GM13976 (cell line): ENCODE measurements at regions not wholly inside any gene's neighbourhood (a gene's known extent, or its start where the extent isn't known, plus 50 kb on each side); places are given as distances from the start of the nearest gene placed in this dataset.

Experiments
- DNase-seq: peaks from one replicate; pipeline ENCODE4 v3.0.0; 2012; ENCODE audit warnings: low spot score
- in situ Hi-C: fragments of 300-500 bp; cut with MboI; formaldehyde crosslinking; loops from one replicate; pipeline ENCODE4 v1.12.0; 2022; ENCODE audit warnings: low sequenced_read_pairs, mixed read lengths, inconsistent platforms; ENCODE audit not compliant: unreplicated experiment
- TF ChIP-seq, protein P1 (sequence below): IDR thresholded peaks from 2 replicates; pipeline ENCODE4 v1.5.1; 2012; ENCODE audit warnings: borderline replicate concordance, mild to moderate bottlenecking; ENCODE audit not compliant: insufficient read depth; ENCODE audit errors: extremely low read depth, missing control alignments, control extremely low read depth

DNA sequence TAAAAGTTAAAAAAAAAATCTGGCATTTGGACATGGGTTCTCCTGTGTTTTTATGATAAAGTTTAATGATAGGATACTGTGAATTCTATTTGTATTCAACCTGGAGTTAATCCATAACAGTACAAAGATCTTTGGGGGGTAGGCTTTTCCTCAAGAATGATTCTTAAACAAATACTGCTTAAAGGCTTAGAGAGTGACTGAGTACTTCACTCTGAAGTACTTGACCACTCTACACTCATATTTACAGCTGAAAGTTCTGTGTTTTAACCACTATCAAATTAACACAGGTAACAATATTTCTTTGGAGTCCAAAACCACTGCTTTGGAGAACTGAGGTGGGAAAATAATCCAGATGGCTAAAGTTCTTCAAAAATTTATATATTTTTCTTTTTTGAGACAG is 74.2 kb upstream of the TMEM168 start:
- in situ Hi-C loops = no loop called here
- no peak for DNase-seq
- TF ChIP-seq, protein P1, sequence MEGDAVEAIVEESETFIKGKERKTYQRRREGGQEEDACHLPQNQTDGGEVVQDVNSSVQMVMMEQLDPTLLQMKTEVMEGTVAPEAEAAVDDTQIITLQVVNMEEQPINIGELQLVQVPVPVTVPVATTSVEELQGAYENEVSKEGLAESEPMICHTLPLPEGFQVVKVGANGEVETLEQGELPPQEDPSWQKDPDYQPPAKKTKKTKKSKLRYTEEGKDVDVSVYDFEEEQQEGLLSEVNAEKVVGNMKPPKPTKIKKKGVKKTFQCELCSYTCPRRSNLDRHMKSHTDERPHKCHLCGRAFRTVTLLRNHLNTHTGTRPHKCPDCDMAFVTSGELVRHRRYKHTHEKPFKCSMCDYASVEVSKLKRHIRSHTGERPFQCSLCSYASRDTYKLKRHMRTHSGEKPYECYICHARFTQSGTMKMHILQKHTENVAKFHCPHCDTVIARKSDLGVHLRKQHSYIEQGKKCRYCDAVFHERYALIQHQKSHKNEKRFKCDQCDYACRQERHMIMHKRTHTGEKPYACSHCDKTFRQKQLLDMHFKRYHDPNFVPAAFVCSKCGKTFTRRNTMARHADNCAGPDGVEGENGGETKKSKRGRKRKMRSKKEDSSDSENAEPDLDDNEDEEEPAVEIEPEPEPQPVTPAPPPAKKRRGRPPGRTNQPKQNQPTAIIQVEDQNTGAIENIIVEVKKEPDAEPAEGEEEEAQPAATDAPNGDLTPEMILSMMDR = no peak

DNA sequence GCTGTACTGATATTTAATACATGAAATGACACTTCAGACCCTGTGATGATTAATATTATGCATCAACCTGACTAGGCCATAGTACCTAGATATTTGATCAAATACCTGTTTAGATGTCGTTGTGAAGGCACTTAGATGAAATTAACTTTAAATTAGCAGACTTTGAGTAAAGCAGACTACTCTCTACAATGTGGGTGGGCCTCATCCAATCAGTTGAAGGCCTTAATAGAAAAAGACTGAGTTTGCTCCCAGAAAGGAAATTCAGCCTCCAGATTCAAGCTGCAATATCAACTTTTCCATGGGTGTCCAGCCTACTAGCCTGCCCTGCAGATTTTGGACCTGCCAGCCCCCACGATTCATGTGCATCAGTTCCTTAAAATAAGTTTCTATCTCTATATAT is 68.6 kb upstream of the TMEM168 start:
- no peak for DNase-seq
- in situ Hi-C loops = no loop called here
- TF ChIP-seq, protein P1 = no peak

DNA sequence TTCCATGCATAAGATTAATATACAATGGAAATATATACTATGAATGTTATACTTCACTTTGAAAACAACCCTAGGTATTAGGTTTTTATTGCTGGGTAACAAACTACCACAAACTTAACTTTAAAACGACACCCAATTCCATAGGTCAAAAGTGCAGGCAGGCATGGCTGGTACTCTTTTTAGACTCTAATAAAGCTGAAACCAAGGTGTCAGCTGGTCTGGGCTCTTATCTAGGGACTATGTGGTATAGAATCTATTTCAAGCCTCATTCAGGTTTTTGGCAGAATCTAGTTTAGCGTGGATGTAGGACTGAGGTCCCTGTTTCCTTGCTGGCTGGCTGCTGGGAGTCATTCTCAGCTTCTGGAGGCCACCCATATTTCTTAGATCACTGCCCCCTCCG is 65.0 kb upstream of the TMEM168 start:
- no peak for DNase-seq
- in situ Hi-C loops = no loop called here
- TF ChIP-seq, protein P1 = no peak

DNA sequence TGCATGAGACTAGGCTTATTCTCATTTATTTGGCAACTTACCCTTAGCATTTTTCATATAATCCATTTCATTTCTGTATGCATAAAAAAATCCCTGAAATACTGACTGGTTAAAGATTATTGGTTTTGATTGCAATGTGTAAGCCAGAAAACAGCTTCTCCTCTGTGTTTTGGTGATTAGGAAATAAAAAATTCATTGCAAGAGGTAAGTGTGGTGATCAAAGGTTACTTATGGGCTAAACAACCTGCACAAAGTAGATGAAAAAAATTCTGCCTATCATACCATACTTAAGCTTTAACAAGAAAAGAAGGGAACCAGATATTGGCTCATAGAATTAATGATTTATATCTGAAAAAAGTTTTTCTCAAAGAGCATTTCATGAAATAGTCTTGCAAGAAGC is 64.0 kb upstream of the TMEM168 start:
- TF ChIP-seq, protein P1 = no peak

DNA sequence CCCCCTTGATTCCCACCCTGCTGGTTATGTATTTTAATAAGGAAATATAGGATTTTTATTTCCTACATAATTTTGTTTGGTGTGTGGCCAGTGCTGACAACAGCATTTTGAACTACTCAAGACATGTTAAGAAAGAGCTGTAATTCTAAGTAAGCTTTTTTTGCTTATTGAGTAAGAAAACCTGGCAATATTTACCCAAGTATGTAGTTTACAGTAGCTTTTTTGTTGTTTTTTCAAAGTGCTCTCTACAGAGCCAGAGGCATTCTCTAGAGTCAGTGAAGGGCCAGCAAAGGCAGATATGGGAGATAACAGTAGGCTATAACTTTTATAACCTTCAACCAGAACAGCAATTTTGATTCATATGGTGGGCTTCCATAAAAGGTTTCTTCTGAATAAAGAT is 63.2 kb upstream of the TMEM168 start:
- in situ Hi-C loops = no loop called here
- TF ChIP-seq, protein P1 = no peak
- no peak for DNase-seq

More for the DNA sequence above, 64.0 kb upstream of the TMEM168 start:
- no peak for DNase-seq
- in situ Hi-C loops = no loop called here

DNA sequence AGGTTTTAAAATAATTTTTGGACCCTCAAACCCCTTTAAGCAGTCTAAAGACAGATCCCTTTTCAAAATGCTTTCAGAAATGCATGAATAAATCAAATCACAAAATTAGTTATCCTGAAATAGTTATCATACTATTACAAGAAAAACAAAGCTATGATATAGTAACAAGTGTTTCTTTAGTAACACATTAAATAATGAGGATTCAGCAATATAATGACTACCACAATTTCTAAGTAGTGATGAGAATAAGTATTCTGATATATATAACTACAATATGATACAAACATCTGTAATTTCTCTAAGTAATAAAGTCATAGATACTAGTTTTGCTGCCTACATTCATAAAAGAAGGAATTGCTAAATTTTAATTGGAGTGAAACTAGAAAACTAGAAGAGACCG is 53.0 kb upstream of the TMEM168 start:
- in situ Hi-C loops = no loop called here
- DNase-seq = no peak
- TF ChIP-seq, protein P1 = no peak
